Thoracic aorta (tissue), 2 donors: ENCODE measurements at regions not wholly inside any gene's neighbourhood (a gene's known extent, or its start where the extent isn't known, plus 50 kb on each side); places are given as distances from the start of the nearest gene placed in this dataset.

Experiments used
- ATAC-seq: fragments of 150-250 bp; one replicate; pipeline ENCODE4 v1.8.0; 2017; ENCODE audit warnings: low read depth; ENCODE audit not compliant: insufficient number of reproducible peaks, low FRiP score
- DNase-seq: peaks from one replicate; pipeline ENCODE4 v3.0.0-alpha.2; 2020; ENCODE audit warnings: low spot score
- H3K27ac ChIP-seq, 2 donors: fragments of 200-600 bp; sonication (generic); 1 replicate in 1 of 2; 2 replicates in 1 of 2; pipeline ENCODE4 v1.5.1; 2016; ENCODE audit warnings: mild to moderate bottlenecking in 2 of 2, moderate library complexity in 2 of 2
- H3K27me3 ChIP-seq: fragments of 200-600 bp; sonication (generic); replicated peaks from 2 replicates; pipeline ENCODE4 v1.6.0; 2016; ENCODE audit warnings: mild to moderate bottlenecking; ENCODE audit not compliant: insufficient read depth
- H3K36me3 ChIP-seq: fragments of 200-600 bp; sonication (generic); one replicate; pipeline ENCODE4 v1.5.1; 2016
- H3K4me1 ChIP-seq, 2 donors: fragments of 200-600 bp; sonication (generic); 1 replicate in 1 of 2; 2 replicates in 1 of 2; pipeline versions ENCODE4 v1.5.1 to v1.6.0; 2016; ENCODE audit warnings: low read depth in 2 of 2, mild to moderate bottlenecking in 1 of 2; ENCODE audit not compliant: control insufficient read depth in 1 of 2
- H3K4me3 ChIP-seq: fragments of 200-600 bp; sonication (generic); 2 replicates; pipeline ENCODE4 v1.5.1; 2016; ENCODE audit warnings: mild to moderate bottlenecking
- H3K9me3 ChIP-seq: fragments of 200-600 bp; sonication (generic); 2 replicates; pipeline ENCODE4 v1.5.1; 2016
- TF ChIP-seq, protein P1 (sequence below): fragments of 200-600 bp; sonication (generic); IDR thresholded peaks from one replicate; pipeline ENCODE4 v1.5.1; 2019; ENCODE audit warnings: antibody characterized with exemption

DNA sequence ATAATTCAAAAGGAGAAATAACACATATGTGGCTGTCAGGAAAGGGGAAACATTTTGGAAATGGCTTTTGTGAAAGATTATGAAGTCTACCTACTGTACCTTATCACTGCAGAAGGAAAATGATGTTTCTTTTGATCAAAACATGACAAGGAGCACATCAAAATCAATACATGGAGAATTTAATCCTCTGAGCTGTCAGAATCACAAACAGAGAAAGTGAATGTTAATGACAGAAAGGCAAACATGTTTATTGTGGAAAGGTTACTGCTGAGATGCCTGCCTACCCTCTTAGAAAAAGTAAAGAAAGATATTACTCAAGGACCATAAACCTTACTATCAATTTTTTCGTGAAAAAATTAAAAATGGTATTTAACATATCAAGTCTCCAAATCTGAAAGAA lies 794.5 kb upstream of the GYPC start:
- Histone ChIP-seq H3K27me3 (no peaks in the 10 kb centered on the region), H3K36me3 (no peaks in the 10 kb centered on the region), H3K4me1 (no peaks in the 10 kb centered on the region), H3K4me3 (no peak overlapping the region), H3K27ac (no peak overlapping the region), H3K9me3 (no peaks in the 10 kb centered on the region)
- DNase-seq (no peak), ATAC-seq (no peak)
- TF ChIP-seq, protein P1, sequence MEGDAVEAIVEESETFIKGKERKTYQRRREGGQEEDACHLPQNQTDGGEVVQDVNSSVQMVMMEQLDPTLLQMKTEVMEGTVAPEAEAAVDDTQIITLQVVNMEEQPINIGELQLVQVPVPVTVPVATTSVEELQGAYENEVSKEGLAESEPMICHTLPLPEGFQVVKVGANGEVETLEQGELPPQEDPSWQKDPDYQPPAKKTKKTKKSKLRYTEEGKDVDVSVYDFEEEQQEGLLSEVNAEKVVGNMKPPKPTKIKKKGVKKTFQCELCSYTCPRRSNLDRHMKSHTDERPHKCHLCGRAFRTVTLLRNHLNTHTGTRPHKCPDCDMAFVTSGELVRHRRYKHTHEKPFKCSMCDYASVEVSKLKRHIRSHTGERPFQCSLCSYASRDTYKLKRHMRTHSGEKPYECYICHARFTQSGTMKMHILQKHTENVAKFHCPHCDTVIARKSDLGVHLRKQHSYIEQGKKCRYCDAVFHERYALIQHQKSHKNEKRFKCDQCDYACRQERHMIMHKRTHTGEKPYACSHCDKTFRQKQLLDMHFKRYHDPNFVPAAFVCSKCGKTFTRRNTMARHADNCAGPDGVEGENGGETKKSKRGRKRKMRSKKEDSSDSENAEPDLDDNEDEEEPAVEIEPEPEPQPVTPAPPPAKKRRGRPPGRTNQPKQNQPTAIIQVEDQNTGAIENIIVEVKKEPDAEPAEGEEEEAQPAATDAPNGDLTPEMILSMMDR = no peak

DNA sequence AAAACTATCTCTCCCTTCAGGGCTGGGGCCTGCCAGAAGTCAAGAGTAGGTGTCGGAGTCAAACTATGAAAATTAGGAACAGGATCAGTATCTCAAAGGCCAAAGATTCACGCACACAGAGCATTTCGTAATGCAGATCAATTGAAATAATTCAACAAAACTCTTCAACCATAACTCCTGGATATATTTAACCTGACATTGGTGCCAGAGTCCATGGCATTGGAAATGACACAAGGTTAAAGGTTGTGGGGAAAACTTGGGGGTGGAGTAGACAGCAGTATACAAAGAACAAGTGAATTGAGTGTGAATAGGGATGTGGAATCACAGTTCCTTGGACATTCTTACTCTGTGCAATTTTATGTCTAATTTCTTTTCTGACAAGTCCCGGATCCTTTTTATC lies 788.0 kb upstream of the GYPC start:
- Histone ChIP-seq H3K4me3 (no peak overlapping the region), H3K27me3 (no peaks in the 10 kb centered on the region), H3K36me3 (no peaks in the 10 kb centered on the region), H3K4me1 (no peaks in the 10 kb centered on the region), H3K9me3 (no peaks in the 10 kb centered on the region), H3K27ac (no peak overlapping the region)
- no peak for ATAC-seq
- no peak for DNase-seq
- TF ChIP-seq, protein P1 = no peak

DNA sequence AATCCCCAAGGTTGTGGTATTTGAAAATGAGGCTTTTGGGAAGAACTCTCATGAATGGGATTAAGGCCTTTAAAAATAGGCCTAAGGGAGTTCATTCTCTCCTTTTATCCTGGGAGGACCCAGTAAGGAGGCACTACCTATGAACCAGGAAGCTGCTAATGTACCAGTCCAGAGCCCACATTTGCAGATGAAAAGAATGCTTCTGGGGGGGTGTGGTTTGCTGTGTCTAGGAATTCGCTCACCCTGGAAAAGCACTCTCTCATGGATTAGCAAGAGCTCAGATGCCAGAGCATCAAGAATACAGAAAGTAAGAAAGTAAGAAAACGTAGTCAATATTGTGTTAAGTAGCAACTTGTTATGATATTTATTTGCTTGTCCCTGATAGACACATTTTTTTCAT lies 785.7 kb upstream of the GYPC start:
- Histone ChIP-seq H3K36me3 (no peaks in the 10 kb centered on the region), H3K27me3 (no peaks in the 10 kb centered on the region), H3K4me1 (no peaks in the 10 kb centered on the region), H3K4me3 (no peak overlapping the region), H3K9me3 (no peaks in the 10 kb centered on the region), H3K27ac (no peak overlapping the region)
- no peak for DNase-seq
- ATAC-seq = no peak
- TF ChIP-seq, protein P1 = no peak

GRCh38 chr2:125870746-125871145 lies 785.2 kb upstream of the GYPC start:
- ATAC-seq = no peak
- H3K9me3 ChIP-seq = no peaks in the 10 kb centered on the region
- TF ChIP-seq, protein P1 = no peak
- H3K4me3 ChIP-seq = no peak overlapping the region
- no peak for DNase-seq
- no peaks in the 10 kb centered on the region for H3K36me3 ChIP-seq
- no peaks in the 10 kb centered on the region for H3K4me1 ChIP-seq
- H3K27me3 ChIP-seq = no peaks in the 10 kb centered on the region
- no peak overlapping the region for H3K27ac ChIP-seq

DNA sequence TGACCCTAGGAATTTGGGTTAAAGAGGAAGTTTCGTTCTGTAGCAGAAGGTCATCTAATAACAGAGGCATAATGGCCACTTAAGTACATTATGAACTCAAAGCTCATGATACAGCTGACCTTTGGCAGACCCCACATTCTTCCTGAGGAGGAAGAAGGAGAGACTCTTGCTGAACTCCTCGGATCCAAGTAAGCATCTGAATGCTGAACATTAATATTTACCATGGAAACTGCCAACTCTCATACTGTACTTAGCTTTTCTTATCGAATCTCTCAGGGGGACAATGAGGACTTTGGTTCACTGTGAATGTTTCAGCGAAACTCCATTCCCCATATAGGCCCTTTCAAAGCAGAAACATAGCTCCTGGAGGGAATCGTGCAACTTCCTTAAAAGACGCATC lies 781.4 kb upstream of the GYPC start:
- H3K4me3 ChIP-seq = no peak overlapping the region
- H3K9me3 ChIP-seq = no peaks in the 10 kb centered on the region
- no peak for ATAC-seq
- H3K27ac ChIP-seq = no peak overlapping the region
- no peaks in the 10 kb centered on the region for H3K4me1 ChIP-seq
- TF ChIP-seq, protein P1 = no peak
- no peaks in the 10 kb centered on the region for H3K36me3 ChIP-seq
- no peak for DNase-seq
- H3K27me3 ChIP-seq = no peaks in the 10 kb centered on the region
